Fibroblast of the aortic adventitia (primary cell): ENCODE measurements at regions not wholly inside any gene's neighbourhood (a gene's known extent, or its start where the extent isn't known, plus 50 kb on each side); places are given as distances from the start of the nearest gene placed in this dataset.

Experiments
- DNase-seq: peaks from one replicate; pipeline ENCODE4 v3.0.0-alpha.2; 2010; ENCODE audit warnings: low read depth
- H3K4me3 ChIP-seq: 2 replicates; pipeline ENCODE4 v1.5.1; 2011; ENCODE audit warnings: low read depth, mild to moderate bottlenecking, control low read depth, low read length, moderate library complexity
- TF ChIP-seq, protein P1 (sequence below): IDR thresholded peaks from 2 replicates; pipeline ENCODE4 v1.5.1; 2011; ENCODE audit warnings: mild to moderate bottlenecking, low read length, control low read depth, inconsistent platforms; ENCODE audit not compliant: insufficient read depth

- DNase-seq = peak; percentile 4
- TF ChIP-seq, protein P1, sequence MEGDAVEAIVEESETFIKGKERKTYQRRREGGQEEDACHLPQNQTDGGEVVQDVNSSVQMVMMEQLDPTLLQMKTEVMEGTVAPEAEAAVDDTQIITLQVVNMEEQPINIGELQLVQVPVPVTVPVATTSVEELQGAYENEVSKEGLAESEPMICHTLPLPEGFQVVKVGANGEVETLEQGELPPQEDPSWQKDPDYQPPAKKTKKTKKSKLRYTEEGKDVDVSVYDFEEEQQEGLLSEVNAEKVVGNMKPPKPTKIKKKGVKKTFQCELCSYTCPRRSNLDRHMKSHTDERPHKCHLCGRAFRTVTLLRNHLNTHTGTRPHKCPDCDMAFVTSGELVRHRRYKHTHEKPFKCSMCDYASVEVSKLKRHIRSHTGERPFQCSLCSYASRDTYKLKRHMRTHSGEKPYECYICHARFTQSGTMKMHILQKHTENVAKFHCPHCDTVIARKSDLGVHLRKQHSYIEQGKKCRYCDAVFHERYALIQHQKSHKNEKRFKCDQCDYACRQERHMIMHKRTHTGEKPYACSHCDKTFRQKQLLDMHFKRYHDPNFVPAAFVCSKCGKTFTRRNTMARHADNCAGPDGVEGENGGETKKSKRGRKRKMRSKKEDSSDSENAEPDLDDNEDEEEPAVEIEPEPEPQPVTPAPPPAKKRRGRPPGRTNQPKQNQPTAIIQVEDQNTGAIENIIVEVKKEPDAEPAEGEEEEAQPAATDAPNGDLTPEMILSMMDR = no peak
- no peak overlapping the region for H3K4me3 ChIP-seq
Measured at GRCh38 chr6:122285292-122285913, 114.0 kb upstream of the HSF2 start.

GRCh38 chr6:122286512-122286911 is 112.9 kb upstream of the HSF2 start:
- peak; percentile 12 for DNase-seq
- TF ChIP-seq, protein P1 = no peak
- H3K4me3 ChIP-seq = no peak overlapping the region

DNA sequence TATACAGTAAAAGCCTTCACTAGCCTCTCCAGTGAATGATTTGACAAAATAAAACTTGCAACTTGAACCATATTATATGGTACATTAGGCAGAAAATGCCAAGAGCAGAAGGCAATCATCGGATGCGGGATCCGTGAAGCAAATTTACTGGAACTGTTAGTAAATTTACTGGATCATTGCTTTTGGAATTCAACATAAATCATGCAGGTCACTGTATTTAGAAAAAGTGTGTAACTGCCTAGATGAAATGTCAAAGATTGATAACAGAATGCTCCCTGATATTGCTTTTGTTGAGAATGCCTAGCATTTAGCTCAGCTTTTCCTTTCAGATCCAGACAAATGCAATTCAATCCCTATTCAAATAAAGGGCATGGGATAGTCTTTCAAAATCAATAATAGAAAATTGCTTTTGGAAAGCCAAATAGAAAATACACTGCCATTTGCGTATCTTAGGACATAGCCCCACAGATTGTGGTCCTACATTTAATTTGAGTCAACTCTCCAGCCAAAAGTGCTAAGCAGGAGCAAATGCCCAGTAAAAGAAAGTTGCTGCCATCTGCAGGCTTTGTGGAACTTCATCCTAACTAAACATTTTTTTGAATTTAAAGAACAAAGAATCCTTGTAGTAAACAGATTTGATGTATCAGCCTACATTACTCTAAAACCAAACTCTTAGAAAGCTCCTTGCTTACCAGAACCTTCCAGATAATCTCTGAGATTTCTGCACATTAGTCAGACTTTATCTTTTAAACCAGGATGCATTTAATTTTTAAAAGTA is 109.5 kb upstream of the HSF2 start:
- TF ChIP-seq, protein P1 = peak; percentile 27
- peak; percentile 52 for DNase-seq
- H3K4me3 ChIP-seq = no peak overlapping the region

DNA sequence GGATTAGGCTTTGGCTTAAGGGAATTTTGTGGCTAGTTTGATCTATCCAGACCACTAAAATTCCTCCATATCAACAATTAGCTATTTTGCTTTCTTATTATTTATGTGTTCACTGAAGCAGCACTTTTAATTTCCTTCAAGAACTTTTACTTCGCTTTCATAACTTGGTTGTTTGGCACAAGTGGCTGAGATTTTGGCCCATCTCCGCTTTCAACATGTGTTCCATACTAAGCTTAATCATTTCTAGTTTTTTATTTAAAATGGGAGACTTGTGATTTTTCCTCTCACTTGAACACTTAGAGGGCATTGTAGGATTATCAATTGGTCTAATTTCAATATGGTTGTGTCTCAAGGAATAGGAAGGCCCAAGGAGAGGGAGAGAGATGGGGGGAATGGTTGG is 102.4 kb upstream of the HSF2 start:
- DNase-seq = no peak

DNA sequence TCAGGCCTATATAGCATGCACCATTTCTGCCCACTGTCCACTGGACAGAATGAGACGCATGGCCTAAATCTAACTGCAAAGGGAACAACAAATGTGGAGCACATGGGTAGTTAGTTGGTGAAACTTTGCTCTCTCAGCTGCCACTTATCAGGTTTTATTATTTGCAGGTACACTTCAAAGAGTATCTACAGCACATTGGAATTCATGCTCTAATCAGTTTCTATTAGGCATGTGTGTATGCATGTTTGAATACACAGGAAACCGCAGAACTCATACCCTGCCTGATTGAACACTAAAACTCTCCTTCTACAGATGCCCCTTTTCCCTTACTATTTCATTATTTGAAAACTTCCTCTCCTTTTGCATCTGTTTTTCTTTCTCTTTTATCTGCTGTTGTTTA is 97.4 kb upstream of the HSF2 start:
- TF ChIP-seq, protein P1 = no peak
- H3K4me3 ChIP-seq = no peak overlapping the region
- DNase-seq = no peak

More for the DNA sequence above, 102.4 kb upstream of the HSF2 start:
- no peak overlapping the region for H3K4me3 ChIP-seq
- TF ChIP-seq, protein P1 = no peak

DNA sequence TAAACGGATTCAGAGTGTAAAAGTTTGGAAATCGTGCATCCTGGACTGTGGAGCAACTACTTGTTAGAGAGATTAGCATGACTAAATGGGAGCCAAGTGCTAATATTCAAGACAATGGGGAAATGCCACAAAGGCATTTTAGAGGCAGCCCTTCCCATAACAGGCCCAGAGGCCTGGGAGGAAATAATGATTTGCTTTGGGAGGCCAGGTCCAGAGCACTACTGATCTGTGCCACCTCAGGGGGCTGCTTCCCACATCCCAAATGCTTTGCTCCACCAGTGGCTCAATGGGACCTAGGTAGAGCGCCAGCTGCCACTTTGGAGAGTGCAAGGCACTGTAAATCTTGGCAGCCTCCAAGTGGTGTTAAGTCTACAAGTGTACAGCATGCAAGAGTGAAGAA is 91.9 kb upstream of the HSF2 start:
- TF ChIP-seq, protein P1 = no peak
- H3K4me3 ChIP-seq = no peak overlapping the region
- no peak for DNase-seq
